ENCODE measurements at regions not wholly inside any gene's neighbourhood (a gene's known extent, or its start where the extent isn't known, plus 50 kb on each side); places are given as distances from the start of the nearest gene placed in this dataset.

DNA sequence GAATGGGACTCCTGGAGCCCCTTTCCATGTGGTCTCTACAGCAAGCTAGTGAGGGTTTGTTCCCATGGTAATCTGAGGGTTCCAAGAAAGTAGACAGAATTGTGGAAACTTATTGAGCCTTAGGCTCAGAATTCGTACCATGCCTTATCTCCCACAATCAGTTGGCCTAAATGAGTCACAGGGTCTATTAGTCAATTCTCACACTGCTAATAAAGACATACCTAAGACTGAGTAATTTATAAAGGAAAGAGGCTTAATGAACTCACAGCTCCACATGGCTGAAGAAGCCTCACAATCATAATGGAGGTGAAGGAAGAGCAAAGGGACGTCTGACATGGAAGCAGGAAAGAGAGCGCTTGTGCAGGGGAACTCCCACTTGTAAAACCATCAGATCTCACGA is 106.6 kb upstream of the CXADR start:
- H3K27me3 ChIP-seq (ENCODE audit: control insufficient read depth in 1 of 2, insufficient read depth in 2 of 2, low read length in 2 of 2), result no peaks in the 10 kb centered on the region
- H3K36me3 ChIP-seq (ENCODE audit: control insufficient read depth in 1 of 2, insufficient read depth in 2 of 2, low read length in 2 of 2), result no peaks in the 10 kb centered on the region
- no peak overlapping the region for H3K27ac ChIP-seq (ENCODE audit: low read depth, low read length)
- no peak overlapping the region for H3K4me3 ChIP-seq (ENCODE audit: low read depth in 1 of 2, low read length in 2 of 2)
- no peak overlapping the region for H3K9ac ChIP-seq (ENCODE audit: low read depth in 1 of 2, low read length in 2 of 2)
- H3K9me3 ChIP-seq (ENCODE audit: control insufficient read depth in 1 of 2, low read length in 2 of 2), result no peaks in the 10 kb centered on the region
- H3K4me1 ChIP-seq (ENCODE audit: control insufficient read depth in 1 of 2, insufficient read depth in 2 of 2, low read length in 2 of 2), result no peaks in the 10 kb centered on the region

DNA sequence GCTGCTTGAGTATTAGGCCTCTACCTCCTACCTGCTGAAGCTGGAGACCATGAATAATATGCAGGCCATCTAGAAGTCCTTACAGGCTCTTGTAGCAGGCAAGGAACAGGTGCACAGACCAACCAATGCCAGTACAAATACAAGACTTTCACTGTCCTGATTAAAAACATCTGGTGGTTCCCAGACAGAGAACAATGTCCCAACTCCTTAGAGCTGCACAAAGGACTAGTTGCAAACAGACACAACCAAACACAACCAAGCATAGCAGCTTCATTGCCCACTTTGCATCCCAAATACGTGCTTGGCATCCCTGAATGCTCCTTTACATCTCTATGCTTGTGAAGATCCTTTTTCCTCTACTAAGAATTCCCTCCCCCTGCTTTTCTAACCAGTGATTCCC is 98.1 kb upstream of the CXADR start:
- H3K27ac ChIP-seq (ENCODE audit: low read depth, low read length), result no peak overlapping the region

GRCh38 chr21:17416139-17416538 is 96.7 kb upstream of the CXADR start:
- Histone ChIP-seq H3K4me1 (ENCODE audit: control insufficient read depth in 1 of 2, insufficient read depth in 2 of 2, low read length in 2 of 2) (no peaks in the 10 kb centered on the region), H3K9ac (ENCODE audit: low read depth in 1 of 2, low read length in 2 of 2) (no peak overlapping the region), H3K27ac (ENCODE audit: low read depth, low read length) (no peak overlapping the region), H3K4me3 (ENCODE audit: low read depth in 1 of 2, low read length in 2 of 2) (no peak overlapping the region), H3K36me3 (ENCODE audit: control insufficient read depth in 1 of 2, insufficient read depth in 2 of 2, low read length in 2 of 2) (no peaks in the 10 kb centered on the region), H3K9me3 (ENCODE audit: control insufficient read depth in 1 of 2, low read length in 2 of 2) (no peaks in the 10 kb centered on the region), H3K27me3 (ENCODE audit: control insufficient read depth in 1 of 2, insufficient read depth in 2 of 2, low read length in 2 of 2) (no peaks in the 10 kb centered on the region)

More for the DNA sequence above, 98.1 kb upstream of the CXADR start:
- Histone ChIP-seq H3K9ac (ENCODE audit: low read depth in 1 of 2, low read length in 2 of 2) (no peak overlapping the region), H3K9me3 (ENCODE audit: control insufficient read depth in 1 of 2, low read length in 2 of 2) (no peaks in the 10 kb centered on the region), H3K4me1 (ENCODE audit: control insufficient read depth in 1 of 2, insufficient read depth in 2 of 2, low read length in 2 of 2) (no peaks in the 10 kb centered on the region), H3K27me3 (ENCODE audit: control insufficient read depth in 1 of 2, insufficient read depth in 2 of 2, low read length in 2 of 2) (no peaks in the 10 kb centered on the region), H3K36me3 (ENCODE audit: control insufficient read depth in 1 of 2, insufficient read depth in 2 of 2, low read length in 2 of 2) (no peaks in the 10 kb centered on the region), H3K4me3 (ENCODE audit: low read depth in 1 of 2, low read length in 2 of 2) (no peak overlapping the region)

GRCh38 chr21:17422931-17423330 is 89.9 kb upstream of the CXADR start:
- Histone ChIP-seq H3K4me3 (ENCODE audit: low read depth in 1 of 2, low read length in 2 of 2) (no peak overlapping the region), H3K9ac (ENCODE audit: low read depth in 1 of 2, low read length in 2 of 2) (no peak overlapping the region), H3K36me3 (ENCODE audit: control insufficient read depth in 1 of 2, insufficient read depth in 2 of 2, low read length in 2 of 2) (no peaks in the 10 kb centered on the region), H3K9me3 (ENCODE audit: control insufficient read depth in 1 of 2, low read length in 2 of 2) (no peaks in the 10 kb centered on the region), H3K27me3 (ENCODE audit: control insufficient read depth in 1 of 2, insufficient read depth in 2 of 2, low read length in 2 of 2) (no peaks in the 10 kb centered on the region), H3K27ac (ENCODE audit: low read depth, low read length) (no peak overlapping the region), H3K4me1 (ENCODE audit: control insufficient read depth in 1 of 2, insufficient read depth in 2 of 2, low read length in 2 of 2) (no peaks in the 10 kb centered on the region)

- Histone ChIP-seq H3K9ac (ENCODE audit: low read depth in 1 of 2, low read length in 2 of 2) (no peak overlapping the region), H3K36me3 (ENCODE audit: control insufficient read depth in 1 of 2, insufficient read depth in 2 of 2, low read length in 2 of 2) (no peaks in the 10 kb centered on the region), H3K27ac (ENCODE audit: low read depth, low read length) (no peak overlapping the region), H3K9me3 (ENCODE audit: control insufficient read depth in 1 of 2, low read length in 2 of 2) (no peaks in the 10 kb centered on the region), H3K27me3 (ENCODE audit: control insufficient read depth in 1 of 2, insufficient read depth in 2 of 2, low read length in 2 of 2) (no peaks in the 10 kb centered on the region), H3K4me1 (ENCODE audit: control insufficient read depth in 1 of 2, insufficient read depth in 2 of 2, low read length in 2 of 2) (no peaks in the 10 kb centered on the region), H3K4me3 (ENCODE audit: low read depth in 1 of 2, low read length in 2 of 2) (no peak overlapping the region)
Measured at GRCh38 chr21:17427157-17427556, 85.7 kb upstream of the CXADR start.

GRCh38 chr21:17427831-17428483 is 84.9 kb upstream of the CXADR start:
- H3K4me1 ChIP-seq (ENCODE audit: control insufficient read depth in 1 of 2, insufficient read depth in 2 of 2, low read length in 2 of 2), result no peaks in the 10 kb centered on the region
- H3K9ac ChIP-seq (ENCODE audit: low read depth in 1 of 2, low read length in 2 of 2), result no peak overlapping the region
- H3K4me3 ChIP-seq (ENCODE audit: low read depth in 1 of 2, low read length in 2 of 2), result no peak overlapping the region
- H3K9me3 ChIP-seq (ENCODE audit: control insufficient read depth in 1 of 2, low read length in 2 of 2), result no peaks in the 10 kb centered on the region
- H3K36me3 ChIP-seq (ENCODE audit: control insufficient read depth in 1 of 2, insufficient read depth in 2 of 2, low read length in 2 of 2), result no peaks in the 10 kb centered on the region
- no peaks in the 10 kb centered on the region for H3K27me3 ChIP-seq (ENCODE audit: control insufficient read depth in 1 of 2, insufficient read depth in 2 of 2, low read length in 2 of 2)
- no peak overlapping the region for H3K27ac ChIP-seq (ENCODE audit: low read depth, low read length)

DNA sequence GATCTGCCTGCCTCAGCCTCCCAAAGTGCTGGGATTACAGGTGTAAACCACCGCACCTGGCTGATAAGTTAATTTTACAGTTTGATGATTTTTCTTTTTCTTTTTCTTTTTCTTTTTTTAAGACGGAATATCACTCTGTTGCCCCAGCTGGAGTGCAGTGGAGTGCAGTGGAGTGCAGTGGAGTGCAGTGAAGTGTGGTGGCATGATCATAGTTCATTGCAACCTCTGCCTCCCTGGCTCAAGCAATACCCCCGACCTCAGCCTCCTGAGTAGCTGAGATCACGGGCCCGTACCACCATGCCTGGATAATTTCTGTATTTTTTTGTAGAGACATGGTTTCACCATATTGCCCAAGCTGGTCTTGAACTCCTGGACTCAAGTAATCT is 84.4 kb upstream of the CXADR start:
- Histone ChIP-seq H3K36me3 (ENCODE audit: control insufficient read depth in 1 of 2, insufficient read depth in 2 of 2, low read length in 2 of 2) (no peaks in the 10 kb centered on the region), H3K9me3 (ENCODE audit: control insufficient read depth in 1 of 2, low read length in 2 of 2) (no peaks in the 10 kb centered on the region), H3K27me3 (ENCODE audit: control insufficient read depth in 1 of 2, insufficient read depth in 2 of 2, low read length in 2 of 2) (no peaks in the 10 kb centered on the region), H3K4me1 (ENCODE audit: control insufficient read depth in 1 of 2, insufficient read depth in 2 of 2, low read length in 2 of 2) (no peaks in the 10 kb centered on the region), H3K9ac (ENCODE audit: low read depth in 1 of 2, low read length in 2 of 2) (no peak overlapping the region), H3K27ac (ENCODE audit: low read depth, low read length) (no peak overlapping the region), H3K4me3 (ENCODE audit: low read depth in 1 of 2, low read length in 2 of 2) (no peak overlapping the region)

DNA sequence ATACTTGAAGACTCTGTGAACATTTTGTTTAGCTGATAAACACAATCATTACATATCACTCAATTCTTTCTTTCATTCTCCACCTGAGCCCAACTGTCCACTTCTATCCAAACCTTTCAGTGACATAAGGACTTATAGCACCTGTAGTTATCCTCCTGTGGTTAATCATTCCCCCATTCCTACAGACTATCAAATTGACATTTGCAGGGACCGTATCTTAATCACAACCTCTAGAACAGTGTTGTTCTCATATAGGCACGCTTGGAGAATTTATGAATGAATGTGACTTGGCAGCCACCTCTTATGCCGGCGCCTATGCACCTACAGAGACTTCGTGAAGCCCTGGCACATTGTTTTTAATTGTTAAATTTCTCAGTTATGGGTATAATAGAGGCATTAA is 83.9 kb upstream of the CXADR start:
- H3K4me1 ChIP-seq (ENCODE audit: control insufficient read depth in 1 of 2, insufficient read depth in 2 of 2, low read length in 2 of 2), result no peaks in the 10 kb centered on the region
- no peak overlapping the region for H3K27ac ChIP-seq (ENCODE audit: low read depth, low read length)
- H3K9me3 ChIP-seq (ENCODE audit: control insufficient read depth in 1 of 2, low read length in 2 of 2), result no peaks in the 10 kb centered on the region
- H3K27me3 ChIP-seq (ENCODE audit: control insufficient read depth in 1 of 2, insufficient read depth in 2 of 2, low read length in 2 of 2), result no peaks in the 10 kb centered on the region
- H3K9ac ChIP-seq (ENCODE audit: low read depth in 1 of 2, low read length in 2 of 2), result no peak overlapping the region
- H3K36me3 ChIP-seq (ENCODE audit: control insufficient read depth in 1 of 2, insufficient read depth in 2 of 2, low read length in 2 of 2), result no peaks in the 10 kb centered on the region
- H3K4me3 ChIP-seq (ENCODE audit: low read depth in 1 of 2, low read length in 2 of 2), result no peak overlapping the region

- Histone ChIP-seq H3K27me3 (ENCODE audit: control insufficient read depth in 1 of 2, insufficient read depth in 2 of 2, low read length in 2 of 2) (no peaks in the 10 kb centered on the region), H3K9ac (ENCODE audit: low read depth in 1 of 2, low read length in 2 of 2) (no peak overlapping the region), H3K4me3 (ENCODE audit: low read depth in 1 of 2, low read length in 2 of 2) (no peak overlapping the region), H3K4me1 (ENCODE audit: control insufficient read depth in 1 of 2, insufficient read depth in 2 of 2, low read length in 2 of 2) (no peaks in the 10 kb centered on the region), H3K36me3 (ENCODE audit: control insufficient read depth in 1 of 2, insufficient read depth in 2 of 2, low read length in 2 of 2) (no peaks in the 10 kb centered on the region), H3K27ac (ENCODE audit: low read depth, low read length) (no peak overlapping the region), H3K9me3 (ENCODE audit: control insufficient read depth in 1 of 2, low read length in 2 of 2) (no peaks in the 10 kb centered on the region)
Measured at GRCh38 chr21:17429936-17430335, 82.9 kb upstream of the CXADR start.

GRCh38 chr21:17432732-17433057 is 80.1 kb upstream of the CXADR start:
- no peaks in the 10 kb centered on the region for H3K36me3 ChIP-seq (ENCODE audit: control insufficient read depth in 1 of 2, insufficient read depth in 2 of 2, low read length in 2 of 2)
- no peaks in the 10 kb centered on the region for H3K27me3 ChIP-seq (ENCODE audit: control insufficient read depth in 1 of 2, insufficient read depth in 2 of 2, low read length in 2 of 2)
- no peak overlapping the region for H3K27ac ChIP-seq (ENCODE audit: low read depth, low read length)
- no peaks in the 10 kb centered on the region for H3K9me3 ChIP-seq (ENCODE audit: control insufficient read depth in 1 of 2, low read length in 2 of 2)
- no peak overlapping the region for H3K9ac ChIP-seq (ENCODE audit: low read depth in 1 of 2, low read length in 2 of 2)
- peaks cover 0 to 6% of the 10 kb centered on the region in 2 donors for H3K4me1 ChIP-seq (ENCODE audit: control insufficient read depth in 1 of 2, insufficient read depth in 2 of 2, low read length in 2 of 2)
- no peak overlapping the region for H3K4me3 ChIP-seq (ENCODE audit: low read depth in 1 of 2, low read length in 2 of 2)

GRCh38 chr21:17433730-17434129 is 79.1 kb upstream of the CXADR start:
- Histone ChIP-seq H3K9ac (ENCODE audit: low read depth in 1 of 2, low read length in 2 of 2) (no peak overlapping the region), H3K27ac (ENCODE audit: low read depth, low read length) (no peak overlapping the region), H3K9me3 (ENCODE audit: control insufficient read depth in 1 of 2, low read length in 2 of 2) (no peaks in the 10 kb centered on the region)

More at GRCh38 chr21:17433730-17434129, 79.1 kb upstream of the CXADR start:
- Histone ChIP-seq H3K36me3 (ENCODE audit: control insufficient read depth in 1 of 2, insufficient read depth in 2 of 2, low read length in 2 of 2) (no peaks in the 10 kb centered on the region), H3K27me3 (ENCODE audit: control insufficient read depth in 1 of 2, insufficient read depth in 2 of 2, low read length in 2 of 2) (no peaks in the 10 kb centered on the region), H3K4me1 (ENCODE audit: control insufficient read depth in 1 of 2, insufficient read depth in 2 of 2, low read length in 2 of 2) (peaks cover 0 to 6% of the 10 kb centered on the region in 2 donors), H3K4me3 (ENCODE audit: low read depth in 1 of 2, low read length in 2 of 2) (no peak overlapping the region)

Measured in duodenal mucosa (tissue), 2 donors.